Activated CD8-positive, alpha-beta T cell treated with anti-CD3 and anti-CD28 coated beads for 36 hours (primary cell): ENCODE measurements at regions not wholly inside any gene's neighbourhood (a gene's known extent, or its start where the extent isn't known, plus 50 kb on each side); places are given as distances from the start of the nearest gene placed in this dataset.

ENCODE experiments used
- ATAC-seq: fragments of 200-7000 bp; cut with Tn5 transposase; one replicate; pipeline ENCODE4 v1.10.0; 2021; ENCODE audit warnings: mild to moderate bottlenecking, moderate library complexity
- CTCF ChIA-PET: fragments of 350-600 bp; sonication (Branson Sonifier 250); formaldehyde crosslinking; loops from one replicate; lab custom pipeline; 2021; ENCODE audit warnings: antibody characterized with exemption; lab: Charles Lee
- POLR2A ChIA-PET: fragments of 350-600 bp; sonication (Branson Sonifier 250); formaldehyde crosslinking; loops from one replicate; lab custom pipeline; 2021; ENCODE audit warnings: antibody characterized with exemption; lab: Charles Lee
- DNase-seq: peaks from one replicate; pipeline ENCODE4 v3.0.0-alpha.2; 2020
- H3K27ac Mint-ChIP-seq: one replicate; pipeline ENCODE4 v1.8.0; 2021; ENCODE audit warnings: mild to moderate bottlenecking, mixed read lengths
- H3K27me3 Mint-ChIP-seq: one replicate; pipeline ENCODE4 v1.8.0; 2021; ENCODE audit warnings: mixed read lengths
- H3K36me3 Mint-ChIP-seq: one replicate; pipeline ENCODE4 v1.8.0; 2021; ENCODE audit warnings: low read depth, mixed read lengths
- H3K4me1 Mint-ChIP-seq: one replicate; pipeline ENCODE4 v1.8.0; 2021; ENCODE audit warnings: low read depth, mixed read lengths
- H3K4me3 Mint-ChIP-seq: one replicate; pipeline ENCODE4 v1.8.0; 2021; ENCODE audit warnings: mild to moderate bottlenecking, moderate library complexity, mixed read lengths
- H3K9me3 Mint-ChIP-seq: one replicate; pipeline ENCODE4 v1.8.0; 2021; ENCODE audit warnings: mixed read lengths
- CTCF ChIP-seq: fragments of 200-600 bp; IDR thresholded peaks from one replicate; pipeline ENCODE4 v1.8.0; 2022; ENCODE audit warnings: antibody characterized with exemption, mild to moderate bottlenecking
- intact Hi-C: fragments of 100-400 bp; cut with micrococcal nuclease; formaldehyde crosslinking; loops from one replicate; pipeline ENCODE4 v1.10.0; 2022

GRCh38 chr13:44117816-44118215 is 238.1 kb downstream of the LACC1 start:
- Mint-ChIP-seq H3K27me3 (no peaks in the 10 kb centered on the region), H3K9me3 (no peaks in the 10 kb centered on the region), H3K36me3 (no peaks in the 10 kb centered on the region), H3K27ac (no peak overlapping the region), H3K4me3 (no peak overlapping the region), H3K4me1 (peaks cover 15% of the 10 kb centered on the region)
- ATAC-seq (no peak), DNase-seq (no peak)
- ChIA-PET POLR2A (no interaction called here), CTCF (interaction anchor here (1.7 kb wide), 1 partner anchor 26 kb away, joined by 3 read pairs; no protein-coding TSS in a partner anchor)
- no peak for TF ChIP-seq CTCF
- intact Hi-C loops = no loop called here

GRCh38 chr13:44118881-44119280 is 239.2 kb downstream of the LACC1 start:
- Mint-ChIP-seq H3K27me3 (no peaks in the 10 kb centered on the region), H3K36me3 (no peaks in the 10 kb centered on the region), H3K4me3 (no peak overlapping the region), H3K9me3 (peaks cover 7% of the 10 kb centered on the region), H3K27ac (no peak overlapping the region), H3K4me1 (peaks cover 13% of the 10 kb centered on the region)
- intact Hi-C loops = no loop called here
- TF ChIP-seq CTCF = no peak
- ATAC-seq (no peak), DNase-seq (no peak)
- ChIA-PET POLR2A (no interaction called here), CTCF (no interaction called here)

GRCh38 chr13:44120043-44120442 is 240.3 kb downstream of the LACC1 start:
- intact Hi-C loops = no loop called here
- TF ChIP-seq CTCF = no peak
- H3K27me3 Mint-ChIP-seq = no peaks in the 10 kb centered on the region
- peaks cover 11% of the 10 kb centered on the region for H3K9me3 Mint-ChIP-seq
- ChIA-PET CTCF (no interaction called here), POLR2A (no interaction called here)
- H3K4me1 Mint-ChIP-seq = peaks cover 13% of the 10 kb centered on the region
- H3K4me3 Mint-ChIP-seq = no peak overlapping the region
- DNase-seq (no peak), ATAC-seq (no peak)
- H3K27ac Mint-ChIP-seq = no peak overlapping the region
- H3K36me3 Mint-ChIP-seq = no peaks in the 10 kb centered on the region

GRCh38 chr13:44120849-44121755 is 241.4 kb downstream of the LACC1 start:
- H3K27ac Mint-ChIP-seq = no peak overlapping the region
- CTCF ChIA-PET = interaction anchor here (0.6 kb wide), 1 partner anchor 16 kb away, joined by 3 read pairs; no protein-coding TSS in a partner anchor
- POLR2A ChIA-PET = no interaction called here
- no peak for TF ChIP-seq CTCF
- intact Hi-C loops = no loop called here
- peaks cover 11% of the 10 kb centered on the region for H3K9me3 Mint-ChIP-seq
- H3K4me1 Mint-ChIP-seq = peaks cover 11% of the 10 kb centered on the region
- ATAC-seq (no peak), DNase-seq (no peak)
- H3K36me3 Mint-ChIP-seq = no peaks in the 10 kb centered on the region
- H3K4me3 Mint-ChIP-seq = no peak overlapping the region
- no peaks in the 10 kb centered on the region for H3K27me3 Mint-ChIP-seq

- DNase-seq (no peak), ATAC-seq (no peak)
- no peaks in the 10 kb centered on the region for H3K27me3 Mint-ChIP-seq
- no peaks in the 10 kb centered on the region for H3K36me3 Mint-ChIP-seq
- H3K27ac Mint-ChIP-seq = no peak overlapping the region
- ChIA-PET POLR2A (no interaction called here), CTCF (interaction anchor here (0.7 kb wide), 1 partner anchor 527 kb away, joined by 3 read pairs; no protein-coding TSS in a partner anchor)
- no peak overlapping the region for H3K4me3 Mint-ChIP-seq
- TF ChIP-seq CTCF = no peak
- intact Hi-C loops = no loop called here
- H3K4me1 Mint-ChIP-seq = no peaks in the 10 kb centered on the region
- peaks cover 11% of the 10 kb centered on the region for H3K9me3 Mint-ChIP-seq
Measured at GRCh38 chr13:44124352-44124751, 244.6 kb downstream of the LACC1 start.
